Skin epidermis (tissue), 12 donors: ENCODE measurements at regions not wholly inside any gene's neighbourhood (a gene's known extent, or its start where the extent isn't known, plus 50 kb on each side); places are given as distances from the start of the nearest gene placed in this dataset.

Experiments
- H3K27ac ChIP-seq, 21 experiments: fragments of 200-600 bp; sonication (generic) in 11 of 21; one replicate each; pipeline ENCODE4 v1.5.0; 2020; ENCODE audit warnings: mild to moderate bottlenecking in 3 of 21, inconsistent platforms in 2 of 21, moderate library complexity in 2 of 21
- H3K4me3 ChIP-seq, 7 experiments: fragments of 200-600 bp; sonication (generic) in 2 of 7; one replicate each; pipeline ENCODE4 v1.5.0; 2020; ENCODE audit warnings: inconsistent platforms in 2 of 7, mild to moderate bottlenecking in 2 of 7, moderate library complexity in 1 of 7

- H3K4me3 ChIP-seq, result no peak overlapping the region
- peak overlapping the region in 1 of 21 experiments; percentile 81 for H3K27ac ChIP-seq
These were observed 1006.7 kb upstream of the NR2F2 start for GRCh38 chr15:95323796-95324195.

DNA sequence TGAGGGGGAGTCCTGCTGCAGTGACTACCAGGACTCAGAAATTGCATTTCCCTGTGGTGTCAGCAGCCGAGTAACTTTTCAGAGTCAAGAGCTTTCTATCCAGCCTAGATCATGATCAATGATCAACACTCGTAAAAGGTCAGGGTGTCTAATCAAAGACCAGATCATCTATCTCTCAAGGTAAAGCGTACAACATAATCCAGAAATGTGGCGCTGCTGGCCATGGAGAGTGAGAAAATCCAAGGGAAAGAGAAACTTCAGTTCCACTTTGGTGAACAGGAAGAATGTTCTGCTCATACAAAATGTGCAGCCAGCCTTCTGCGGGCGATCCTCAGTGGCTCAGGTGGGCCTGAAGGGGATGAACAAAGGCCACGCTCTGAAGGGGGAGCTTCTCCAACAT, 1005.8 kb upstream of the NR2F2 start:
- no peak overlapping the region for H3K4me3 ChIP-seq

GRCh38 chr15:95325763-95326404, 1004.6 kb upstream of the NR2F2 start:
- H3K4me3 ChIP-seq, result peak overlapping the region in 2 of 7 experiments; percentile 1 to 29

More for the DNA sequence above, 1005.8 kb upstream of the NR2F2 start:
- peak overlapping the region in 3 of 21 experiments; percentile 25 to 81 (median 34) for H3K27ac ChIP-seq

DNA sequence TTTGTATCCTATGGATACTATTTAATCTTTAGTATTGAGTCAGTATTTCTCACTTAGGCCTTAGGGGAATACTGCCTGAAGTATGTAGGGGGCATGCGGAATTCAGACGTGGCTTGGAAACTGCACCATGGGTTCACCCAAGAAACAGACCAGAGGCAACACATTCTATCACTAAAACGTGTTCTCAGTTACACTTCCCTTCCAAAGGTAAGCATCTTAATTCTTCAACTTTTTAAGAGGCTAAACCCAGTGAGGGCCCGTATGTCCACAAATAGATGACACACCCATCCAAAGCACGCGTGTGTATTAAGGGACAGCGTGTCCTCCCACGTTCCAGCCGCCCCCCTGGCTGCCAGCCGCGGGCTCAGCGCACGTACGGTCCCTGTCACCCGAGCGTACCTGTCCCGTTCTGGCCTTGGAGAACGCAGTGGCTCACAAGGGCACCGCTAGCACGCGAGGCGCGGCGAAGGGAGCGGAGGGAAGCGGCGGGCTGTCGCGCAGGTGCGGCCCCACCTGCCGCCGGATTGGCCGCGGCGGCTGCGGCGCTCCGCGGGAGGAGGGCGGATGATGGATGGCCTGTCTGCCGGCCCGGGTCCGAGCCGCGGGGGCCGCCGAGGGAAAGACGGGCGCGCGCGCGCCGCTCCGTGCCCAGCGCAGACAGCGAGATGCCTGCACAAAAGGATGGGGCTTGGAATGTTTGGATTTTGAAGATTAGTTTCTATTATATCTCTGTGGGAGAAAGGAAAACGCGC, 1003.9 kb upstream of the NR2F2 start:
- H3K27ac ChIP-seq, result peak overlapping the region in 17 of 21 experiments; percentile 4 to 87 (median 64)
- peak overlapping the region in 6 of 7 experiments; percentile 15 to 29 (median 20) for H3K4me3 ChIP-seq

More at GRCh38 chr15:95325763-95326404, 1004.6 kb upstream of the NR2F2 start:
- H3K27ac ChIP-seq, result peak overlapping the region in 9 of 21 experiments; percentile 44 to 87 (median 77)

DNA sequence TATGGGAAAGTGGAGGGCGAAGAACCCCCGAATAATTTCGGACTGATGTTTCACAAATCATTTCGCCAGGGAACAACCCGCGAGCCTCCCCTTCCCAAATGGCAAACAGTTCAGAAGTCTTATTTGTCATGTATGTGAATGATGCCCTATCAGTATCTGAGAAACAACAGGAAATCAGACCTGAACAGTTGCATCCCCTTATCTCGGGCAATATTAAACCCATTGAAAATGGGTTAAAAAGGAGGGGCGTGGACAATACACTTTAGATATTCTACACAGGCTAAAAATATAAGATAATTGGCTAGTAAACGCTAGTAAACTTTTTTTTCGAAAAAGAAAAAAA, 1003.3 kb upstream of the NR2F2 start:
- Histone ChIP-seq H3K4me3 (peak overlapping the region in 6 of 7 experiments; percentile 15 to 29 (median 20)), H3K27ac (peak overlapping the region in 14 of 21 experiments; percentile 4 to 87 (median 67))

GRCh38 chr15:95327661-95328060, 1002.8 kb upstream of the NR2F2 start:
- peak overlapping the region in 7 of 21 experiments; percentile 6 to 87 (median 50) for H3K27ac ChIP-seq
- H3K4me3 ChIP-seq, result peak overlapping the region in 1 of 7 experiments; percentile 4

GRCh38 chr15:95328559-95328958, 1001.9 kb upstream of the NR2F2 start:
- no peak overlapping the region for H3K4me3 ChIP-seq
- H3K27ac ChIP-seq, result peak overlapping the region in 6 of 21 experiments; percentile 6 to 87 (median 52)

DNA sequence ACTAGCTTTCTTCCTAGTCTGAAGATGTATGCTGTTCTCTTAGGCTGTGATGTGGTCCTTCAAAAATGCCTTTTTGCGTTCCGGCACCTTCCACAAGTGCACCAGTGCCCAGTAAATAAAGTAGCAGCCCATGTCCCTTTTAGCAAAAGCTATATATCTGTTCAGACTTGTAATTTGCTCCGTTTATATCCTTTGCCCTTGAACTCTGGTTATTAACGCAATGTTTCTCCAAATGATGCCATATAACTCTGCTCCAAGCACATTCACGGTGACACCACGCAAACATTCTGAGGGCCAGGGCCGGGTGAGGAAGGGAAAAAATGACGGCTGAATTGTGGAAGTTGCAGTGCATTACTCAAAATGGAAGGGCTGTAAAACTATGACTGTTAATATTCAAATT, 1001.1 kb upstream of the NR2F2 start:
- H3K4me3 ChIP-seq, result no peak overlapping the region
- H3K27ac ChIP-seq, result peak overlapping the region in 5 of 21 experiments; percentile 40 to 52 (median 48)

DNA sequence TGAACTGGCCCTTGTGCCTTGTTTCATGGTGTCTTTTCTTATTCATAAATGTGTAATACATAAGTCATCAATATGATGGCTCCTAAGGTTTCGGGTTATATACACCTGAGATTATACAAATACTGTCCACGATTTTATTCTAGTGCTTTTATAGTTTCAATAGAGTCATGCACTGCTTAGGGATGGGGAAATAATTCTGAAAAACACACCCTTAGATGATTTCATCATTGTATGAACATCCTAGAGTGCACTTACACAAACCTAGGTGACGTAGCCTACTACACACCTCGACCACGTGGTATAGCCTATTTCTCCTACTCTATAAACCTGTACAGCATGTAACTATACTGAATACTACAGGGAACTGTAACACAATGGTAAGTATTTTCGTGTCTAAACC, 988.8 kb upstream of the NR2F2 start:
- no peak overlapping the region for H3K27ac ChIP-seq

DNA sequence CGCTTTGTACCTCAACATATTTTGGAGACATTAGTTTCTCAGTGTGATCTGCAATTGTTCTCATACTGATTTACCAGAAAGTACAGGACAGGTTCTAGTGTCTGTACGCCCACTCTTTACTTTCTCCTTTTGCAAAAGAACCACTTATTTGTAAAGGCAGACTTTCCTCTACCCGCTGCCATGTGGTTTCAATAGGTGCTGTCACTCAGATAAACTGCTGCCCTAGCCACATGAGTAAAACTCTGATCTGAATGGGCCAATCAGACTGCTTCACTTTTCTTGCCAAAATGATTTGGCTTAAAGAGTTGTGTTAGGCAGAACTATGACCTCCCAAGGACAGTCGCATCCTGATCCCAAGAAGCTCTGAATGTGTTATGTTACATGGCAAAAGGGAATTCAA, 984.6 kb upstream of the NR2F2 start:
- H3K27ac ChIP-seq, result no peak overlapping the region

More for the DNA sequence above, 988.8 kb upstream of the NR2F2 start:
- H3K4me3 ChIP-seq, result no peak overlapping the region

DNA sequence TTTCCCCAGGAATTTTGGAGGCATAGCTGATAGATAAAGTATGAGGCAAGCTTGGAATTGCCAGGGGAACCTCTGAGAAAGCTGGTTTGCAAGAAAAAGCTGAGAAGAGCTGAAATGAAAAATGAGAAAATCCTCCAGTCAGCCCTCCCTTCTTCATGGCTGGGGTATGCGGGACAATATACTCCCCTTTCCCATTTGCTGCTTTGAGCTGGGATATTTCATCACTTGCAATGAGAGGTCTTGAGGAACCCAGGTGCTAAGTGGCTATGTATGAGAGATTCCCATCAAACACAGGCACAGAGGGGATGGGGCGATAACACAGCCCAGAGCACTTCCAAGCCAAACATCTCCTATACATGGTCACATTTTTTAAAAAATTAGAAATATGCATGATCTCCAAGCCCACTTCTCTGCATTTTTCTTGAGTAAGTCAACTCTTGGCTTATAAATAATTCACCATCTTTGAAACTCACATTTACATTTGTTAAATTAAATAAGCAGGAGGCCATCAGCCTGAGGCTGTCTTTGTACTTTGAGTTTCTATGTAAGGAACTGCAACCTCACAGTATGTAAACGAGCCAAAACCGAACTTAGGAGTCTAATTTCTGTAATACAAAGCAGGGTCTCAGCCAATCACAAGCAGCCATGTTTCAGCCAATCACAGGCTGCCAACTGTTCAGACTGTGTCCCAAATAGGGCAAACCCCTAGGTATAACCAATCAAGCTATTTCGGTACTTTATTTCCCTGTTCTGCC, 983.6 kb upstream of the NR2F2 start:
- Histone ChIP-seq H3K27ac (no peak overlapping the region), H3K4me3 (no peak overlapping the region)

More for the DNA sequence above, 984.6 kb upstream of the NR2F2 start:
- H3K4me3 ChIP-seq, result no peak overlapping the region

GRCh38 chr15:95347837-95348236, 982.7 kb upstream of the NR2F2 start:
- no peak overlapping the region for H3K4me3 ChIP-seq
- no peak overlapping the region for H3K27ac ChIP-seq

GRCh38 chr15:95350908-95351307, 979.6 kb upstream of the NR2F2 start:
- Histone ChIP-seq H3K27ac (no peak overlapping the region), H3K4me3 (no peak overlapping the region)

- H3K27ac ChIP-seq, result no peak overlapping the region
- H3K4me3 ChIP-seq, result no peak overlapping the region
These were observed 977.8 kb upstream of the NR2F2 start for GRCh38 chr15:95352631-95353187.

DNA sequence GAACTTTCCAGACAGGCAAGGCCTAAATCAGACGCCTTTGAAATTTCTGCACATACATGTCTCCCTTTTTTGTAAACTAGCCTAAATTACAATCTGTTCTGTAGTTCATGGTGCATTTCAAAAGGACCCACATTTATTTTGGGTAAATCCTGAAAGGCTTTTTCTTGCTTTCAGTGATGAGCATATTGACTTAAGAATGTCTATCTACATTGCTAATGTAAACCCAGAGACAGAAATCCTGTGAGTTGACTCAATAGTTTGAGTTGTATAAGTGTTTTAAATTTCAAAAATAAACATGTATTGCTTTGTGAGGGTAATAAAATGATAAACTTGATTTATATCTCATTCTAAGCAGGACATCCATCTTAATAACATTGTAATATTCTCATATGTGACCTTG, 977.0 kb upstream of the NR2F2 start:
- no peak overlapping the region for H3K4me3 ChIP-seq
- no peak overlapping the region for H3K27ac ChIP-seq

DNA sequence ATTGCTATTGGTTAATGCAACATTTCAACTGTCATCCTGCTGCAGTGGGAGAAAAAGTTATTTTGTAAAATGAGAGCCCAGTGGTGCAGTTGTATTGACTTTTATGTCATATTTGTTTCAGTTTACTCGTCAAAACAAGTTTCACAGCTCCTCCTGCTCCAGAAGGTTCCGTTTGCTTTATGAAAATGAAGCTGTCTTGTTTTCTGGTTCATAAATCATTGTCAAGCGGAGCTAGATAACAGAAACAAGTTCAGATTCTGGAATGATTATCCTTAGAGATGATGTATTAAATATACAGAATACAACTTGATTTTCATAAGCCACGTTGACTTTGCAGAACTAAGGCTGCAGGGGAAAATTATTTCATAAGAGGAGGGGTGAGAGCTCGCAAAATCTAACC, 970.5 kb upstream of the NR2F2 start:
- Histone ChIP-seq H3K27ac (no peak overlapping the region), H3K4me3 (no peak overlapping the region)

- Histone ChIP-seq H3K27ac (no peak overlapping the region), H3K4me3 (no peak overlapping the region)
These were observed 968.2 kb upstream of the NR2F2 start for GRCh38 chr15:95362306-95362705.

DNA sequence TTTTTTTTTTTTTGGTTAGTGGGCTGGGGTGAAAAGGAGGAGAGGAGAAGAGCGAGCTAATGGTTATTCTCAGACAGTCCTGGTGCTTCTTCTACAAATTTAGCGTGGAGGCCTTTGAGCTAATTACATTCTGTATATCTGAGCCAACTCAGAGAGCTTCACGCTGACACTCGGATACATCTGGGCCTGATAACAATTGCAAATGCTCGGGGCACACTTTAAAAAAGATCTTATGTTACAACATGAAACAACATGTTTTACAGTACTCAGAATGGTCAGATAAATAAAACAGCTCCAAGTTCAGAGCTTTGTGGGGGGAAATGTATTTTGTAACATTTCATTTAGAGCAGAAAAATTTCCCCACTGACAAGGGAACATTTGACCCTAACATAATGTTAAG, 966.9 kb upstream of the NR2F2 start:
- H3K4me3 ChIP-seq, result no peak overlapping the region
- no peak overlapping the region for H3K27ac ChIP-seq

- H3K4me3 ChIP-seq, result no peak overlapping the region
- H3K27ac ChIP-seq, result peak overlapping the region in 1 of 21 experiments; percentile 32
These were observed 964.9 kb upstream of the NR2F2 start for GRCh38 chr15:95365511-95366107.

DNA sequence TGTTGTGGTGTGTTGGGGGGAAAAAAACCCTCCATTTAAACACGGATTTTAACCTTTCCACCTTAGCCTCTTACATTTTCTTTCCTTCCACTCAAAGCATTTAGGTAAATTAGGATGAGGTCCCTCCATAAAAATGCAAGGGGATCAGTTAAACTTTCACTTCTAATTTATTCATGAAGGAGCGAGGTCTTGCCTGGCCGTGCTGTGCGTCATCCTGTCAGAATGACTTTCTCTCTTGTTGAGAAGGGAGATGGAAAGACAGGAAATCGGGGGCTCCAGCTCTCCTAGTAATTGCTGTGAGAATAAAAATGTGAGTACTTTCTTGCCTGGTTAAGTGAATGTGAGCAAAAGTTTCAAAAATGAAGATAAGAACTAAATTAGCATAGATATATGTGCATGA, 962.3 kb upstream of the NR2F2 start:
- Histone ChIP-seq H3K27ac (no peak overlapping the region), H3K4me3 (no peak overlapping the region)
